GM12875 (cell line): ENCODE measurements at regions not wholly inside any gene's neighbourhood (a gene's known extent, or its start where the extent isn't known, plus 50 kb on each side); places are given as distances from the start of the nearest gene placed in this dataset.

Source experiments
- H3K4me3 ChIP-seq: one replicate; pipeline ENCODE4 v1.5.1; 2011; ENCODE audit warnings: low read depth, low read length, control low read depth
- CTCF ChIP-seq: IDR thresholded peaks from 2 replicates; pipeline ENCODE4 v1.5.1; 2011; ENCODE audit warnings: low read depth, mild to moderate bottlenecking, control low read depth, inconsistent platforms, low read length, moderate library complexity, borderline replicate concordance; ENCODE audit not compliant: insufficient read depth

DNA sequence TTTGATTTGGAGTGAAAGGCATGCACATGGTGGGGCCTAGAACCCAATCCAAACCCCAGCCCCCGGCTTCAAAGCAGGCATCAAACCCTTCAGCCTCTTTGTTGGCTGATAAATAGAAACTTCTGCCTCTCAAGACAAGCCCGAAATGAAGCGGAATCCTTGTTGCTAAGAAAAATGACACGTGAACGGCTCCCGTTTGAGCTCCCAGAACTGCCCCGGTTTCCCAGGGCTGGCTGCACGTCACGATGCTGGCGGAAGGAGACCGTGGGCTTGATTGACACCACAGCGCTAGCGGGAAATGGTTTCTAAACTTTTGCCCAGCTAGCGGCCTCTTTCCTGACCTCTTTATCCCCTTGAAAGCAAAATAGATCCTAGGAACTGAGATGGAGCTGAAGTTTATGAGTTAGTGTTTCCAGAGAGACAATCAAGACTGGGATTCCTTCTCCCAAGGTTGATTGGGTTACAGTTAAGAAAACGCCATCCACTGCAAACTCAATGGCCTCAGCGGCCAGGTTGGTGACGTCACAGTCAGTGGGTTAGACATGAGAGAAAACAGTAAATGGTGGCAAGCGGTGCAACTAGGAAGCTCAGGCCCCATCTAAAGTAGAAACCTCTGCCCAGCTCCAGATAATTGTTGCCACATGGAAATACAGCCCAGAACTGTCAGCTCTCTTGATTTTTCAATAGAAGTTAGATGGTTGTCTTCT lies 117.0 kb downstream of the ANKRD60 start:
- no peak overlapping the region for H3K4me3 ChIP-seq
- no peak for TF ChIP-seq CTCF

DNA sequence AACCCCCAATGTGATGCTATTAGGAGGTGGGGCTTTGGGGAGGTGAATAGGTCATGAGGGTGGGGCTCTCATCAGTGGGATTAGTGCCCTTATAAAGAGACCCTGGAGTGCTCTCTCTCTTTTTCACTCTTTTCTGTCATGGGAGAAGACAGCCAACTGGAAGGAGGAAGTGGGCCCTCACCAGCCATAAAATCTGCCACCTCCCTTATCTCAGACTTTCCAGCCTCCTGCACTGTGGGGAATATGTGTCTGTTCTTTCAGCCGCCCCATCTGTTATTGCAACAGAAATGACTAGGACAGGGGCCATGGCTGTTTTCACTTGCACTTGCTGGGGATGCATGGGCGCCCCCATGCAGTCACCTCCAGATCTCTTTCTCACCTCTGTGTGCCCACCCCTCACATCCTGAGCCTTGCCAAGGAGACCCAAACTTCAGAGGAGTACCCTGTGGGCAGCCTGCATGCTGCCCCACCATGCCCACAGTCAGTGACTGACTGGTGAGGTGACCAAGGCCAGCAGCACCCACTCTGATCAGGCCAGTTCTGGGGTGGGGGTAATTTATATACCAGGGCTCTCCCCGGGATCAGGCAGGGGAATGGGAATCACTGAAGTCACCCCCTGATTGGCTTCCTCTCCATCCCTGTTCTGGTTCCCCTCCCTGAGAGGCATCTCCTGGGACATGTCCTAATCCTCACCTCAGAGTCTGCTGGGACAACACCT lies 118.4 kb downstream of the ANKRD60 start:
- H3K4me3 ChIP-seq, result no peak overlapping the region
- TF ChIP-seq CTCF, result no peak

DNA sequence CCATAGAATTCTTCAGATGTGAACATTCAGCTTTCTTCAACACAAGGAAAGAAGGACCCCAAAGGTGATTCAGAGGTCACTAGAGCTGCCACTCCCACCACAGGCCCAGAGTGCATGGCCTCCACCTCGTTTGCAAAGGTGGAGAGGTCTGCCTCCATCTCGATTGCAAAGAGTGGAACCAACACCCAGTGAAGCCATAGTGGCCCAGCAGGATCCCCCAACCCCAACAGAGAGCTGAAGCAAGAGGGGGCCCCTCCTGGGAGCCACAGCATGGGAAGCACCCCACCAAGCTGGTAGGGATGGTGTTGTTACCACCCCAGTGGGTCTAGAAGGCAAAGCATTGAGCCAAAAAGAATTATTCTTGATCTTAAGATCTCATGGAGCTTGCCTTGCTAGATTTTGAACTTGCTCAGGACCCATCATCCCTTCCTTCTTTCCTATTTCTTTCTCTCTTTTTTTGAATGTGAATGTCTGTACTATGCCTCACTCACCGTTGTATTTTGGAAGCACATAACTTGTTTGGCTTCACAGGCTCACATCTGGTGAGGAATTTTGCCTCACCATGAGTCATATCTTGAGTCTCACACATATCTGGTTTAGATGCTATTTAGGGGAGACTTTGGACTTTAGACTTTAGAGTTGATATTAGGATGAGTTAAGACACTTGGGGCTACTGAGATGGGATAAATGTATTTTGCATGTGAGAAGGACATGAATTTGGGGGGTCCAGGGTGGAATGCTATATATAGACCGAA lies 119.2 kb downstream of the ANKRD60 start:
- no peak overlapping the region for H3K4me3 ChIP-seq
- no peak for TF ChIP-seq CTCF

GRCh38 chr20:58107533-58107932 lies 120.9 kb downstream of the ANKRD60 start:
- no peak overlapping the region for H3K4me3 ChIP-seq
- no peak for TF ChIP-seq CTCF

DNA sequence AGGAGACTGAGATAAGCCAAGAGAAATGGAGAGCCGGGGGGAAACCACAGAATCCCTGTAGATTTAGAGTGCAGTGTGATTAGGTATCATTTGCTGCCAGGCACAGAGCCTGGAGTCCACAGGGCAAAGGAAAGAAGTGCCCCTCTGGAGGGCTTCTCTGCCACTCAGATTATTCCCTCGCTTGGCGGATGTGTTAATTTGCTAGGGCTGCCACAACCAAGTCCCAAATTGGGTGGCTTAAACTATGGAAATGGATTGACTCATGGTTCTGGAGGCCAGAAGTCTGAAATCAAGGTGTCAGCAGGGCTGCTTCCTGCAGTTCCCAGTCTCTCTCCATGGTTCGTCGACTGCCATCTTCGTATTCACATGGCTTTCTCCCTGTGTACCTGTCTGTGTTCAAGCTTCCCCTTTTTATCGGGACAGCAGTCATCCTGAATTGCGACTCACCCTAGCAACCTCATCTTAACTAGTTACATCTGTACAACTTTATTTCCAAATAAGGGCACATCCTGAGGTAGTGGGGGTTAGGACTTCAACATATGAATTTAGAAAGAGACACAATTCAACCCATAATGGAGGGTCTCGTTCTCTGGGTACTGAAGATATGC lies 122.2 kb downstream of the ANKRD60 start:
- no peak for TF ChIP-seq CTCF
- H3K4me3 ChIP-seq, result no peak overlapping the region

DNA sequence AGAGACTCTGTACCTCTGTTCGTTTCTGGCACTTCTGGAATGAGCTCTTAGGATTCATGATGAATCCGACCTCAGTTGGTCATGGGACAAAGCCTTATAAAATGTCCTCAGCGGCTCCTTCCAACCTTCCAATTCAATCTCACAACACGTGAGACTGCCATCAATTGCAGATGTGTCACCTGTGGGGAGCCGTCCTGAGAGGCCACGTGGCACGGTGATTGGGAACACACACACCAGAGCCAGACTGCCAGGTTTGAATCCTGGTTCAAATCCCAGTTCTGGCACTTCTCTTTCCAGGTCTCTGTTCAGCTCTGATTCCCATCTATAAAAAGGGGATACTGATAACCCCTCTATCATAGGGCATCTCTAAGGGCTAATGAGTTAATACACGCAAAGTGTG lies 124.5 kb downstream of the ANKRD60 start:
- no peak for TF ChIP-seq CTCF
- H3K4me3 ChIP-seq, result no peak overlapping the region

- TF ChIP-seq CTCF, result no peak
- no peak overlapping the region for H3K4me3 ChIP-seq
Observed at GRCh38 chr20:58103517-58103904, 124.9 kb downstream of the ANKRD60 start.
